Activated CD4-positive, alpha-beta T cell treated with anti-CD3 and anti-CD28 coated beads for 4 hours (primary cell): ENCODE measurements at regions not wholly inside any gene's neighbourhood (a gene's known extent, or its start where the extent isn't known, plus 50 kb on each side); places are given as distances from the start of the nearest gene placed in this dataset.
A peak's percentile ranks its signal among the peaks of the same experiment; 100 is the strongest.

Experiments
- DNase-seq, 2 donors: peaks; one replicate each; pipeline ENCODE4 v3.0.0-alpha.2; 2020

GRCh38 chr7:3196629-3197400 lies 104.2 kb upstream of the SDK1 start:
- DNase-seq: no peak

- DNase-seq: no peak
These were observed 103.4 kb upstream of the SDK1 start for GRCh38 chr7:3197567-3198213.

- no peak for DNase-seq
These were observed 102.7 kb upstream of the SDK1 start for GRCh38 chr7:3198316-3198715.

DNA sequence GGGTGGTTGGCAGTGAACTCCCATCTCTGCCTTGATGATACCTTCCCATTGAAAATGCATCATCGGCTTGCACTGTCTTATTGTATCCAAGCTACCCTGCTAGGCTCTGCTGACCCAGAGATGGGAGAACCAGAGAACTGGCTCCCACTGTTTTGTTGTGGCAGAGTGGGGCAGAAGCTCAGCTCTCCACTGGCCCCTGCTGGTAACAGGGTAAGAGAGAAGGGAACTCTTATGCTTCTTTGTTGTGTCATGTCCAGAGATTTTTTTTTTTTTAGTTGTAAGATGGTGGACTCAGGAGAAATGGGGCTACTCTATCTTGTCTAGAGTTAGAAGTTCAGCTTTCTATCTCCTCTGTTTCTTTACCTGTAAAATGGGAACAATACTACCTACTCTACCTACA lies 100.5 kb upstream of the SDK1 start:
- peak in 1 of 2 donors; percentile 4 for DNase-seq

GRCh38 chr7:3201306-3201705 lies 99.7 kb upstream of the SDK1 start:
- no peak for DNase-seq

DNA sequence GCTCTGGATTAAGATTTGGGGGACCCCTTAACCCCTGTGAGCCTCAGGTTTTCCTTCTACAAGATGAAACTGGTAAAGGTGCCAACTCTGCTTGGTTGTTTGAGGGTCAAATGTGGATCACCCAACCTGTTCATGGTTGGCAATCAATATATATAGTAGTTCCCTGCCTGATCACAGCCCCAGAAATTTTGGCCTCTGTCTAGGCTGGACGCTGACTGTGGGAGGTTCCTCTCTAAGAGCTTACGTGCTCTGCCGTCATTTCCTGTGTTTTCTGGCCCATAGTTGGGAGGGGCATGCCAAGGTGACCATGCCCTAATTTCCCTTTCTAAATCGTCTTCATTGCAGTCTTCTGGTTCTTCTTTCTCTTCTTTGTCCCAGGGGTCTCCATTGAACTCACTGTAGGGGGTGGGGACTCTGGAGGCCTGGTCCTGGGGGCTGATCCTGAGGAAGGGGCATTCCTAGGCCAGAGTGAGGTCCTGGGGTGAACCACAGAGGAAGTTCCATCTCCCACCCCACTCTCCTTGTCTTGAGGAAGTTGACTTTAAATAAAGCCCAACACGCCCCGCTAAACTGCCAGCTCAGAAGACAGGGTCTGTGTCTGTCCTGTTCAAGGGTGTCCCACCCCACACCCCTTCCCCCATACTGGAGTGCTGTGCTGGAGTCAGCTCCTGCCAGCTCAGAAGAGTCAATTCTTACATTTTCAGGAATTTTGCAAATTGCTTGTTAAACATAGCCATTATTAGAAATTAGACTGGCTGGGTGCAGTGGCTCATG lies 98.9 kb upstream of the SDK1 start:
- DNase-seq: no peak

GRCh38 chr7:3204526-3204925 lies 96.5 kb upstream of the SDK1 start:
- DNase-seq: no peak

DNA sequence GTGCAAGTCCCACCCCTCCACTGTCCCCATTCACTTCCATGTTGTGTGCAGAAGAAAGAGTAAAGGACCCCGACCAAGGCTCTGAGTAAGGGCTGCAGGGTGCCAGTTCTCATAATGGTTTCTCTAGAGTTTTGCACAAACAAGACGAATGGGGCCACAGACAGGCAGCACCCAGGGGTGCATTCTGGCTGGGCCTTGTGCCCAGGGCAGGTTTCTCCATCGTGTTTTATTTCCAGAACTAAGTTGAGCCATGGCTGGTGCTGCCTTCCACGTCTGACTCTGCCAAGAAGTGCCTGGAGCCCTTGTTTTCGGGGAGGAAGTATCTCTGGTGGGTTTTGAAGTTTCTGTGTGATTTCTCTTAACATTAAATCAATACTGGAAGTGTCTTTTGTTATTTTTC lies 95.0 kb upstream of the SDK1 start:
- no peak for DNase-seq

- DNase-seq: no peak
These were observed 94.3 kb upstream of the SDK1 start for GRCh38 chr7:3206771-3207191.

DNA sequence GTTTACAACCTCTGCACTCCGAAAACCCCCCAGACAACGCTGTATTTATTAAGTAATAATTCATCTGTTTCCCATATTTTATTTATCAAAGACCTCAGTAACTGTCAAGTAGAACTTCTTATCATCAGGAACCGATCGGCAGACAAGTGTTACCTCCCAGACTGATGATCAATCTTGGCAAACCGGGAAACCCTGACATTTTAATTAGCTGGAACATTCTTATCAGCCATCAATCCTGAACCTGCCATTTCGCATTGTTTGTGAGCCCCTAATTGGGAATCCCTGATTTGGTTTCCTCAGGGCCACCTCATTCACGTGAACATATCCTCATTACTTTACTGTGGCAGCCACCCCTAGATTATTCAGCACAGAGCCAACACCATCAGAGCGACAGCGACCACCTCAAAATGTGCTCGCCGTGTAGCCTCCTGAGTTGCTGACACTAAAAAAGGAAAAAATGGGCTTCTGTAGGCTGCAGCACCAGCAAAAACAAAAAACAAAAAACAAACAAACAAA lies 93.6 kb upstream of the SDK1 start:
- no peak for DNase-seq

DNA sequence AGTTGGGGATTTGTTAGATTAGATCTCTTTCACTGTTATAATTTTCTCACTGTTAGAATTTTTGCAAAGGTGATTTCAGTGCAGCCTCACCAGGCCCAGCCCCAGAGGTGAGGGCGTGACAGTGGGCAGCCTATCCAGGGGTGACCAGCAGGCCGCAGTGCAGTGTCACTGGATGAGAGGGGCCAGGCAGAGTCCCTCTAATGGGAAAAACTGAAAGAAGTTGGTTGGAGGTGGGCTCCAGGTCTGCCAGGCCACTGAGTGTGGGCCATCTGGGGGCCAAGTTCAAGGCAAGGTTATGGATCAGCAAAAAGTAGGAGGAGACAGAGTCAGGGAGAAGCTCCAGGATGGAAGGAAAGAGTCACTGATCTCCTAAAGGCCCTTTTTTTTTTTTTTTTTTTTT lies 90.5 kb upstream of the SDK1 start:
- DNase-seq: no peak

DNA sequence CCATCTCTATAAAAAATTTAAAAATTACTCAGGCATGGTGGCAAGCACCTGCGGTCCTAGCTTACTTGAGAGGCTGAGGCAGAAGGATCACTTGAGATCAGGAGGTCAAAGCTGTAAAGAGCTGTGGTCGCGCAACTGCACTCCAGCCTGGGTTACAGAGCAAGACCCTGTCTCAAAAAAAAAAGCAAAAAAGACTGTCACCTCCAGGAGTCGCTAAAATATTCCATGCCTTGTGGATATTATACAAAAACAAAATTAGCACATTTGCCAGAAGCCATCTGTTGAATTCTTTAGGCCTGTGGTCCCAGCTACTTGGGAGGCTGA lies 87.0 kb upstream of the SDK1 start:
- DNase-seq: no peak

DNA sequence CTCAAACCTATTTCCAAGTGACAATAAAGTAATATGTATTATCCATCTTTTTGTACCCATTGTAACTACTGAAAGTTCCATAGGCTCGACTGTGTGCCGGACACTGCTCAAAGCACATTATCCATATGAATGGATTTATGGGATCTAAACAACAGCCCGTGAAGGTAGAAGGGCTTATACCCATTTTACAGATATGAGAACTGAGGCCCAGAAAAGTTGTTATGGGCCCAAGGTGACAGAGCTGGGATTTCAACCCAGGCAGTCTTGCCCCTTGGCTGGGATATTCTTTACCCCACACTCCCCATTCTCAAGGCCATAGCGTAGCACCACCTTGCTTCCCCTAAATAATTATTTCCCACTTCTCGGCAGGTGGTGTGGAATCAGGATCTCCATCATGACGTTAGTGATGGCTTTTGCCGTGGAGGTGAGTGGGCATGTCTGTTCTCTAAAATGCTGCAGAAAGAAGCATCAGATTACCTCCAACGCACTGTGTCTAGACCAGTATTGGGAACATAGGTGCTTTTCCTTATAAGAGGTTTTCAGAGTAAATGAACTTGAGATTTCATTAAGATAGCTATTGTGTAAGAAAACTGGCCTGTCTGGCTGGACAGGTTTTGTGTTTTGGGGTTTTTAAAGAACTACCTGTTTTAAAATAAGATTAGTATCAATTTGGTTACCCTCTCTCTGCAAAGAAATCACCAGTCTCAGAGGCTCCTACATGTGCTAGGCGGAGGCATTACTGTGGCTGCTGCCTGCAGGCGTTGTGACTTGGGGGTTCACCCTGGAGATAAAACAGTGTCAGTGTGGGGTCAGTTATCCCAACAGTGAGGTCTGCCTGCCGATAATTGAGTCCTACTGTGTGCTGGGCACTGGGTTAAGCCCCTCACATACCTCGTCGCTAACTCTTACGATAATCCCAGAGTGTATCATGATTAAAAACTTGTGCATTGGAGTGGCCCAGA lies 85.1 kb upstream of the SDK1 start:
- no peak for DNase-seq

GRCh38 chr7:3217166-3217565 lies 83.9 kb upstream of the SDK1 start:
- no peak for DNase-seq

GRCh38 chr7:3218411-3219225 lies 82.4 kb upstream of the SDK1 start:
- no peak for DNase-seq

DNA sequence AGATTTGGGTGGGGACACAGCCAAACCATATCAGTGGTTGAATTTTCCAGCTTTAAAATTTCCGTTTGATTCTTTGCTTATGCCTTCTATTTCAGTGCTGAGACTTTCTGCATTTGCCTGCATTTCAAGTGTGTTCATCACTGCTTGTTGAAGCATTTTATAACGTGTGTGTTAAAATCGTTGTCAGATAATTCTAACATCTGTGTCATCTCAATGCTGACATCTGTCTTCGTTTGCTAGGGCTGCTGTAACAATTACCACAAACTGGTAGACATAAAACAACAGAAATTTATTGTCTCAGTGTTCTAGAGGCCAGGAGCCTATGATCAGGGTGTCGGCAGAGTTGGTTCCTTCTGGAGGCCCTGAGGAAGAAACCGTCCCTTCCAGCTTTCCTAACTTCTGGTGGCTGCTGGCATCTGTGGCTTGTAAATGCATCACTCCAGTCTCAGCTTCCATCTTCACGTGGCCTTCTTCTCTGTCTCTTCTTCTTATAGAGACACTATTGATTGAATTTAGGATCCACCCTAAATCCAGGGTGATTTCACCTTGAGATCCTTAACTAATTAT lies 71.1 kb upstream of the SDK1 start:
- no peak for DNase-seq

DNA sequence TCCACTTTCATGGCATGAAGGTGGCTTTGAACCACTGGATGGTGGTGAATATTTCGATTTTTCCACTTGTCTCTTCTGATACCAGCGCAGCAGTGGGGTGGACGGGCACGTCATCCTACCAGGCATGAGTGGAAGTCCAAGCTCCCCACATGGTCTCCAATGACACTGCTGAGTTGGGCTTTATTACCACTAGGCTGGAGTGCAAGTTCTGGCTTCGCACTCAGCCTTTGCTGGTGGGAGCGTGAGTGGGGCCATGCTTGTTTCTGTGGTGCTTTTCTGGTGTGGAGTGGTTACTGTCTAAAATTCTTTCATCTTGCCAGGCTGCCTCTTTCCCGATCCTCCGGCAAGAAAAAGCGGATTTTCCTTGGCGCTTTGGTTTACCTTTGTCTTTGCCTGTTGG lies 70.1 kb upstream of the SDK1 start:
- no peak for DNase-seq

GRCh38 chr7:3232228-3232627 lies 68.8 kb upstream of the SDK1 start:
- DNase-seq: no peak

DNA sequence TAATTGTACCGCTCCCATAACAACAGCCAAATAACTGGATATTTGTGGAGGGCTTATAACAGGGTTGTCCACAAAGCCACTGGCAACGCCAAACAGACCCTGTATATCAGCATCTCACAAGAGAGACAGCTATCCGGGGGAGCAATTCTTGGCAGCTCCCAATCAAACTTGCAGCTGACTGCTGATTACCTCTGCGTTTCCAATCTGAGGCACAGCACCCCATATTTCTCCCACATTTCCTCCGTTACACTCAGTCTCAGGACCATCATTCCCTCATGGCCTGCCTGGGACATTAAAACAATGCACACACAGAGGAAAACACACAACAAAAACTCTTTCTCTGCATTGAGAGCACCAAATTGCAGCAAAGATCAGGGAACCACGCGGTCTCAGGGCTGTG lies 67.8 kb upstream of the SDK1 start:
- DNase-seq: no peak

DNA sequence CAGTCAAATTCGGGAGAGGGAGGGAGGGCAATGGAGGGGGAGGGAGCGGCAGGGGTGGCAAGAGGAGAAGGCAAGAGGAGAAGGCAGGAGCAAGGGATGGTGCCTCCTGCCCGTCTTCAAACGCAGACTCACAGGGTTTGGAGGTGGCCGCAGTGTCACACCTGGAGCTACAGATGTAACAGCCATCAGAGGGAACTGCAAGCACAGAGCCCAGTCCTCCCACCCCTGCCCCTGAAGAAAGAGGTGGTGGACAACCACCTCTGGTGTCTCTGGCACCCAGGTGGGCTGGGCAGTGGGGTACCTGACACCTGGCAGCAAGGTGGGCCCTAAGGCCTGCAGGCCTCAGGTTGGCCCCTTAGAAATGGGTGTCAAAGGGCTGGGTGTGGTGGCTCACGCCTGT lies 67.0 kb upstream of the SDK1 start:
- DNase-seq: no peak

GRCh38 chr7:3234851-3235250 lies 66.2 kb upstream of the SDK1 start:
- DNase-seq: no peak

DNA sequence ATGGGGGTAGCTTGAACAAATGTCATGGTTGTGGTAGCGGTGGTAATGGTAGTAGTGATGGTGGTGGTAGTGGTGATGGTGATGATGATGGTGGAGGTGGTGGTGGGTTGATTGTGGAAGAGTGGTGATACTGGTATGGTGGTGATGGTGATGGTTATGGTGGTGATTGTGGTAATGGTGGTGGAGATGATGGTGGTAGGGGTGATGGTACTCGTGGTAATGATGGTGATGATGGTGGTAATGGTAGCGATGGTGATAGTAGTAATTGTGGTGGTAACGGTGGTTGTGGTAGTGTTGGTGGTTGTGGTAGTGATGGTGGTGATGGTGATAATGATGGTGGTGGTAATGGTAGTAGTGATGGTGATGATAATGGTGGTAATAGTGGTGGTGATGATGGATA lies 65.7 kb upstream of the SDK1 start:
- no peak for DNase-seq
